ENCODE measurements at regions not wholly inside any gene's neighbourhood (a gene's known extent, or its start where the extent isn't known, plus 50 kb on each side); places are given as distances from the start of the nearest gene placed in this dataset.
"Not testable (repeated sequence)": the region's sequence is repeated elsewhere in the genome, so short reads cannot be mapped to it uniquely, and the experiment has no call there.

GRCh38 chr1:83473986-83474385, 524.9 kb downstream of the TTLL7 start:
- not testable (repeated sequence) for TF ChIP-seq POLR2A, CTCF (IDR thresholded peaks at IDR 0.05)
